ENCODE measurements at regions not wholly inside any gene's neighbourhood (a gene's known extent, or its start where the extent isn't known, plus 50 kb on each side); places are given as distances from the start of the nearest gene placed in this dataset.

DNA sequence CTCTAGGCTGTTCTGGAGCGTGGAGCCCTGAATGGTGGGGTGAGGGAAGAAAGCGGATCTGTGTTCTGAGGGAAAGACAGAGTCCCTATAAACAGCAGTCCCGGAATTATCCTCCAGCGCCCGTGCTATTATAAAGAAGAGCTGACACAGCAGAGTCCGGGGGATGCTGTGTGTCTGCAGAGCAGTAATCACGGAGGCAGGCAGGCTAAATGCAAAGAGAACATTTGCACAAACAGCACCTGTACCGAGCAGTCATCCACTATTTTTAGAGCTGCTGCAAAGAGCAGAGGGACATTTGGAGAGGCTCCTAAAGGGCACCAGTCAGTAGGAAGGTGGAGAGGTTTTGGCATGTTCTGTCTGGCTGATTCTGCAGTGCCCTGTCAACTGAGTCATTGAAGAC lies 293.8 kb upstream of the SLC14A2 start (continued):
- TF ChIP-seq, protein P1, sequence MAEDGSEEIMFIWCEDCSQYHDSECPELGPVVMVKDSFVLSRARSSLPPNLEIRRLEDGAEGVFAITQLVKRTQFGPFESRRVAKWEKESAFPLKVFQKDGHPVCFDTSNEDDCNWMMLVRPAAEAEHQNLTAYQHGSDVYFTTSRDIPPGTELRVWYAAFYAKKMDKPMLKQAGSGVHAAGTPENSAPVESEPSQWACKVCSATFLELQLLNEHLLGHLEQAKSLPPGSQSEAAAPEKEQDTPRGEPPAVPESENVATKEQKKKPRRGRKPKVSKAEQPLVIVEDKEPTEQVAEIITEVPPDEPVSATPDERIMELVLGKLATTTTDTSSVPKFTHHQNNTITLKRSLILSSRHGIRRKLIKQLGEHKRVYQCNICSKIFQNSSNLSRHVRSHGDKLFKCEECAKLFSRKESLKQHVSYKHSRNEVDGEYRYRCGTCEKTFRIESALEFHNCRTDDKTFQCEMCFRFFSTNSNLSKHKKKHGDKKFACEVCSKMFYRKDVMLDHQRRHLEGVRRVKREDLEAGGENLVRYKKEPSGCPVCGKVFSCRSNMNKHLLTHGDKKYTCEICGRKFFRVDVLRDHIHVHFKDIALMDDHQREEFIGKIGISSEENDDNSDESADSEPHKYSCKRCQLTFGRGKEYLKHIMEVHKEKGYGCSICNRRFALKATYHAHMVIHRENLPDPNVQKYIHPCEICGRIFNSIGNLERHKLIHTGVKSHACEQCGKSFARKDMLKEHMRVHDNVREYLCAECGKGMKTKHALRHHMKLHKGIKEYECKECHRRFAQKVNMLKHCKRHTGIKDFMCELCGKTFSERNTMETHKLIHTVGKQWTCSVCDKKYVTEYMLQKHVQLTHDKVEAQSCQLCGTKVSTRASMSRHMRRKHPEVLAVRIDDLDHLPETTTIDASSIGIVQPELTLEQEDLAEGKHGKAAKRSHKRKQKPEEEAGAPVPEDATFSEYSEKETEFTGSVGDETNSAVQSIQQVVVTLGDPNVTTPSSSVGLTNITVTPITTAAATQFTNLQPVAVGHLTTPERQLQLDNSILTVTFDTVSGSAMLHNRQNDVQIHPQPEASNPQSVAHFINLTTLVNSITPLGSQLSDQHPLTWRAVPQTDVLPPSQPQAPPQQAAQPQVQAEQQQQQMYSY (CRISPR knock-in tag; IDR thresholded peaks at IDR 0.05): no peak
- no peak for TF ChIP-seq CBX5 (IDR thresholded peaks at IDR 0.05; ENCODE audit: low read depth)
- no peak for TF ChIP-seq SIX5 (IDR thresholded peaks at IDR 0.05; ENCODE audit: low read depth, low read length, severe bottlenecking)
- no peak for TF ChIP-seq CHD4 (IDR thresholded peaks at IDR 0.05)

DNA sequence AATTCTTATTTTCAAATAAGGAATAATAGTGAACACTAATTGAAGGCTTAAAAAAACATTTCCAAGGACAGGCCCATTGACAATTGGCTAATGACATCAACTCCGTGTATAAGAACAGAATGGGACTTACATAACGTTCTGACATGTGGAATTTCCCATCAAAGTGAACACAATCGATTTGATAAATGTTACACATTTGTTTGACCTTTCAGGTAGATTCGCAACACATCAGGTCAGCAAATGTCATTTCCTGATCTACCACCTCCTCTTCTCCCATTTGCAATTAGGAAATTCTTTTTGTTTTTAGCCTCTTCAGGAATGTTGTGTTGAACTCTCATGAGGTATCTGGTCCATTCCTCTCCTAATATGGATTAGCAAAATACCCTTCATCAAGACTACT lies 292.9 kb upstream of the SLC14A2 start:
- no peak for TF ChIP-seq MEF2A (IDR thresholded peaks at IDR 0.05; ENCODE audit: insufficient read depth, low read depth, low read length)
- TF ChIP-seq, protein P2, sequence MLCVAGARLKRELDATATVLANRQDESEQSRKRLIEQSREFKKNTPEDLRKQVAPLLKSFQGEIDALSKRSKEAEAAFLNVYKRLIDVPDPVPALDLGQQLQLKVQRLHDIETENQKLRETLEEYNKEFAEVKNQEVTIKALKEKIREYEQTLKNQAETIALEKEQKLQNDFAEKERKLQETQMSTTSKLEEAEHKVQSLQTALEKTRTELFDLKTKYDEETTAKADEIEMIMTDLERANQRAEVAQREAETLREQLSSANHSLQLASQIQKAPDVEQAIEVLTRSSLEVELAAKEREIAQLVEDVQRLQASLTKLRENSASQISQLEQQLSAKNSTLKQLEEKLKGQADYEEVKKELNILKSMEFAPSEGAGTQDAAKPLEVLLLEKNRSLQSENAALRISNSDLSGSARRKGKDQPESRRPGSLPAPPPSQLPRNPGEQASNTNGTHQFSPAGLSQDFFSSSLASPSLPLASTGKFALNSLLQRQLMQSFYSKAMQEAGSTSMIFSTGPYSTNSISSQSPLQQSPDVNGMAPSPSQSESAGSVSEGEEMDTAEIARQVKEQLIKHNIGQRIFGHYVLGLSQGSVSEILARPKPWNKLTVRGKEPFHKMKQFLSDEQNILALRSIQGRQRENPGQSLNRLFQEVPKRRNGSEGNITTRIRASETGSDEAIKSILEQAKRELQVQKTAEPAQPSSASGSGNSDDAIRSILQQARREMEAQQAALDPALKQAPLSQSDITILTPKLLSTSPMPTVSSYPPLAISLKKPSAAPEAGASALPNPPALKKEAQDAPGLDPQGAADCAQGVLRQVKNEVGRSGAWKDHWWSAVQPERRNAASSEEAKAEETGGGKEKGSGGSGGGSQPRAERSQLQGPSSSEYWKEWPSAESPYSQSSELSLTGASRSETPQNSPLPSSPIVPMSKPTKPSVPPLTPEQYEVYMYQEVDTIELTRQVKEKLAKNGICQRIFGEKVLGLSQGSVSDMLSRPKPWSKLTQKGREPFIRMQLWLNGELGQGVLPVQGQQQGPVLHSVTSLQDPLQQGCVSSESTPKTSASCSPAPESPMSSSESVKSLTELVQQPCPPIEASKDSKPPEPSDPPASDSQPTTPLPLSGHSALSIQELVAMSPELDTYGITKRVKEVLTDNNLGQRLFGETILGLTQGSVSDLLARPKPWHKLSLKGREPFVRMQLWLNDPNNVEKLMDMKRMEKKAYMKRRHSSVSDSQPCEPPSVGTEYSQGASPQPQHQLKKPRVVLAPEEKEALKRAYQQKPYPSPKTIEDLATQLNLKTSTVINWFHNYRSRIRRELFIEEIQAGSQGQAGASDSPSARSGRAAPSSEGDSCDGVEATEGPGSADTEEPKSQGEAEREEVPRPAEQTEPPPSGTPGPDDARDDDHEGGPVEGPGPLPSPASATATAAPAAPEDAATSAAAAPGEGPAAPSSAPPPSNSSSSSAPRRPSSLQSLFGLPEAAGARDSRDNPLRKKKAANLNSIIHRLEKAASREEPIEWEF (IDR thresholded peaks at IDR 0.05; ENCODE audit: insufficient replicate concordance, low read depth, low read length): no peak
- TF ChIP-seq, protein P3, sequence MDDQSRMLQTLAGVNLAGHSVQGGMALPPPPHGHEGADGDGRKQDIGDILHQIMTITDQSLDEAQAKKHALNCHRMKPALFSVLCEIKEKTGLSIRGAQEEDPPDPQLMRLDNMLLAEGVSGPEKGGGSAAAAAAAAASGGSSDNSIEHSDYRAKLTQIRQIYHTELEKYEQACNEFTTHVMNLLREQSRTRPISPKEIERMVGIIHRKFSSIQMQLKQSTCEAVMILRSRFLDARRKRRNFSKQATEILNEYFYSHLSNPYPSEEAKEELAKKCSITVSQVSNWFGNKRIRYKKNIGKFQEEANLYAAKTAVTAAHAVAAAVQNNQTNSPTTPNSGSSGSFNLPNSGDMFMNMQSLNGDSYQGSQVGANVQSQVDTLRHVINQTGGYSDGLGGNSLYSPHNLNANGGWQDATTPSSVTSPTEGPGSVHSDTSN (IDR thresholded peaks at IDR 0.05; ENCODE audit: insufficient replicate concordance, low read depth, low read length): no peak
- TF ChIP-seq CEBPB (IDR thresholded peaks at IDR 0.05; ENCODE audit: borderline replicate concordance in 1 of 2, low read depth in 2 of 2, low read length in 2 of 2): no peak
- TF ChIP-seq POU2F2 (IDR thresholded peaks at IDR 0.05; ENCODE audit: borderline replicate concordance, low read depth, low read length): no peak
- TF ChIP-seq PAX5 (IDR thresholded peaks at IDR 0.05; ENCODE audit: borderline replicate concordance, low read depth, low read length): no peak
- TF ChIP-seq ETV6 (conservative IDR thresholded peaks at IDR 0.05 in 1 of 2, IDR thresholded peaks at IDR 0.05 in 1 of 2; ENCODE audit: borderline replicate concordance in 1 of 2, low read depth in 1 of 2): no peak
- no peak for TF ChIP-seq STAT1 (conservative IDR thresholded peaks at IDR 0.05)
- no peaks in the 10 kb centered on the region for H3K36me3 ChIP-seq (ENCODE audit: control insufficient read depth in 2 of 2, insufficient read depth in 2 of 2, low read length in 1 of 2)
- H3K79me2 ChIP-seq (ENCODE audit: control insufficient read depth, insufficient read depth, low read length): no peaks in the 10 kb centered on the region
- H3K9me3 ChIP-seq (replicated peaks; ENCODE audit: control insufficient read depth, insufficient read depth, low read length): no peaks in the 10 kb centered on the region
- H3K27ac ChIP-seq (ENCODE audit: control insufficient read depth, insufficient read depth): no peak overlapping the region
- no peak overlapping the region for H3K4me2 ChIP-seq (ENCODE audit: control insufficient read depth, insufficient read depth)
- intact Hi-C loops (cut with micrococcal nuclease; ENCODE audit: unreplicated experiment): no loop called here
- H2AFZ ChIP-seq (ENCODE audit: control insufficient read depth, low read depth, low read length): no peak overlapping the region
- CTCF ChIA-PET: no interaction called here
- H3K4me1 ChIP-seq (ENCODE audit: control insufficient read depth, insufficient read depth, low read length): no peaks in the 10 kb centered on the region
- in situ Hi-C loops (cut with MboI): no loop called here
- RAD21 ChIA-PET (ENCODE audit: unreplicated experiment): no interaction called here
- FAIRE-seq (no peak), ATAC-seq (no peak), DNase-seq (ENCODE audit: low read depth, low spot score) (no peak)
- no peaks in the 10 kb centered on the region; a peak in 2 of 4 replicates for H3K27me3 ChIP-seq (replicated peaks in 1 of 2; ENCODE audit: control insufficient read depth in 2 of 2, insufficient read depth in 2 of 2, low read length in 1 of 2)
- no peak overlapping the region for H3K4me3 ChIP-seq
- POLR2A ChIA-PET: no interaction called here
- SMC1A ChIA-PET (ENCODE audit: uncharacterized antibody, unreplicated experiment): no interaction called here
- no peaks in the 10 kb centered on the region for H4K20me1 ChIP-seq (ENCODE audit: control insufficient read depth, insufficient read depth)
- H3K9ac ChIP-seq (ENCODE audit: control insufficient read depth, insufficient read depth, low read length): no peak overlapping the region
- BruUV-seq (replicated peaks): no TSS peak
- WGBS (ENCODE audit: insufficient coverage, insufficient replicate concordance, low lambda C conversion rate, missing lambda C conversion rate): 27% methylated on average over 4 of the region's 4 CpGs

Measured in GM12878 (cell line).